Coronary artery (tissue), 2 donors: ENCODE measurements at regions not wholly inside any gene's neighbourhood (a gene's known extent, or its start where the extent isn't known, plus 50 kb on each side); places are given as distances from the start of the nearest gene placed in this dataset.

Experiments
- DNase-seq: peaks from one replicate; pipeline ENCODE4 v3.0.0-alpha.2; 2017; ENCODE audit warnings: low spot score
- H3K27ac ChIP-seq, 2 donors: fragments of 200-600 bp; sonication (generic); one replicate each; pipeline ENCODE4 v1.5.1; 2016 to 2019
- H3K4me3 ChIP-seq: fragments of 200-600 bp; sonication (generic); 2 replicates; pipeline ENCODE4 v1.5.1; 2016; ENCODE audit warnings: mild to moderate bottlenecking, moderate library complexity
- CTCF ChIP-seq: fragments of 200-600 bp; sonication (generic); IDR thresholded peaks from one replicate; pipeline ENCODE4 v1.5.1; 2019; ENCODE audit warnings: antibody characterized with exemption

DNA sequence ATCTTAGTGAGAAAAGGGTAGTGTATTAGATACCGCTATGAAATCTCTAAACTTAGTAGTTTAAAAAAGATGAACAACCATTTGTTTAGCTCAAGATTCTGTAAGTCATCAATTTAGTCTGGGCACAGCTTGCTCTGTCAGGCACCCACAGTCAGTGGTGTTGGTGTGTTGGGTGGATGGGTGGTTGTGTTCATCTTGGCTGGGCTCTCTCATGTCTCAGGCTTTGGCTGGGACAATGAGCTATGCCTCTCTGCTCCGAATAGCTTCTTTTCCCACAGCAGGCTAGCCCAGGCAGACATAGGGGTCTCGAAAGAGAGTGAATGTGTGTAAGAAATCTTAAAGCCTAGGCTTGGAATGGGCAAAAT, 127.0 kb upstream of the GATB start:
- TF ChIP-seq CTCF: no peak
- Histone ChIP-seq H3K4me3 (no peak overlapping the region), H3K27ac (peak overlapping the region in 1 of 2 donors; percentile 7)
- no peak for DNase-seq

DNA sequence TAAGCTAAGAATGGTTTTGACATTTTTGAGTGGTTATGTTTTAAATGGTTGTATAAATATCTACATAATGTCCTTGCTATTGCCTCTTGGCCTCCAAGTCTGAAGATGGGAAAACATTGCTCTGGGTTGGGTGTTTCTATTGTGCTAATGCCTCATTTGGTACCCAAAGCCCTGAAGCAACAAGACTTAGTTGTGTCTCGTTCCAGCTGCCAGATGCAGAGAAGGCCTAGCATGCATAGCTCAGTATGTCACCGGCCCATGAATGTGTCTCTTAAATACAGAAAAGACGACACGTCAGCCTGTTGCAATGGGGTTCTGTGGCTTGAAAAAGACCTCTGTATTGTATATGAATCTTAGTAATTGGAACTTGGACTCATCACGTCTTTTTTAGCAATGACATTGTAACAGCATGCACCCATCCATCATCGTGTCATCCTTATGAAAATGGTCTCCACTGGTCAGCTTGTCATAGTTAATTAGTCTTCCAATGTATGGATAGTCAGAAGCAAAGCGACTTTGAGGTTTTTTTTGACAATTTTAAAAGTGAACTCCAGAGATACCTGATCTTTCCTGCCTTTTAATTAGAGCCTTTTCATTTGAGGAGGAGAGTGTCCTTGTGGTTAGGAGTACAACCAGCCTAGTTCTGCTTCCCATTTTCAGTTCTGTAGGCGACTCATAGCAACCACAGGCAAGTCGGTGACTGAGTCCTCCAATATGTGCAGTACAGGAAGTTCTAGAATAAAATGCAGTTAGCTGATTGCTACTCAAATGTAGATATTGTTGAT, 126.4 kb upstream of the GATB start:
- H3K27ac ChIP-seq: no peak overlapping the region
- H3K4me3 ChIP-seq: no peak overlapping the region
- TF ChIP-seq CTCF: no peak
- no peak for DNase-seq

DNA sequence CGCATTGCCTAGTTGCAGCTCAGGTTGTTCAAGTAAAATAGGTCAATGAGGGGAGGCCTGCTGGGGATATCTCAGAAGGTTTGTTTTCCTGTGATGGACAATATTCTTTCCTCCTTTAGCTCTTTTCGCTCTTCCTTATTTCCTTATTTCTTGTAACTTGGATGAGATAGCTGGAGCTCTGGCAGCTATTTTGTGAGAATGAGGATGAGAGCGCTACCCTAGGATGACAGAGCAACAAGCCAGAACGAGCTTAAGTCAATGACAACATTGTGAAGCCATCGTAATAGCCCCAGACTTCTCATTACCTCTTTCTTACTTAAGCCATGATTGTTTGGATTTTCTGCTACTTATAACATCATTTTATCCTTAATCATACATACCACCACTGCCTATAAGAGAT, 124.3 kb upstream of the GATB start:
- no peak for TF ChIP-seq CTCF
- Histone ChIP-seq H3K4me3 (no peak overlapping the region), H3K27ac (no peak overlapping the region)
- DNase-seq: no peak

DNA sequence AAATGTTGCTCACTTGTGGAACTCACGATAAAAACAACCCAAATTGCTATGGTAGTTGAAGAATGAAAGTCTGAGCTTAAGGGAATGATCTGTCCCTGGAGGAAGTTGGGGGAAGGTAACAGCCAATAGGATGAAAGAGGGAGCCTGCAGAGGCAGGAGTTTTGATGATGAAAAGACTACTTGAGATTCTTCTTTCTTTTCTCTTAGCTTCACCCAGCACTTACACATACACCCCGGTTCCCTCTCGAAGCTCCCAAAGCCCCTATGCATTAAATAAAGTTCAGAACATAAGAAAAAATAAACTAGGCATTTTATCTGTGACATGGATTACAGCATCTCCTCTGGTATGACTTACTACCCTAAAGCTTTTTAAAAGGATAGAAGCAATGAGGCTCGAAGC, 122.9 kb upstream of the GATB start:
- Histone ChIP-seq H3K4me3 (no peak overlapping the region), H3K27ac (no peak overlapping the region)
- no peak for DNase-seq
- TF ChIP-seq CTCF: no peak

DNA sequence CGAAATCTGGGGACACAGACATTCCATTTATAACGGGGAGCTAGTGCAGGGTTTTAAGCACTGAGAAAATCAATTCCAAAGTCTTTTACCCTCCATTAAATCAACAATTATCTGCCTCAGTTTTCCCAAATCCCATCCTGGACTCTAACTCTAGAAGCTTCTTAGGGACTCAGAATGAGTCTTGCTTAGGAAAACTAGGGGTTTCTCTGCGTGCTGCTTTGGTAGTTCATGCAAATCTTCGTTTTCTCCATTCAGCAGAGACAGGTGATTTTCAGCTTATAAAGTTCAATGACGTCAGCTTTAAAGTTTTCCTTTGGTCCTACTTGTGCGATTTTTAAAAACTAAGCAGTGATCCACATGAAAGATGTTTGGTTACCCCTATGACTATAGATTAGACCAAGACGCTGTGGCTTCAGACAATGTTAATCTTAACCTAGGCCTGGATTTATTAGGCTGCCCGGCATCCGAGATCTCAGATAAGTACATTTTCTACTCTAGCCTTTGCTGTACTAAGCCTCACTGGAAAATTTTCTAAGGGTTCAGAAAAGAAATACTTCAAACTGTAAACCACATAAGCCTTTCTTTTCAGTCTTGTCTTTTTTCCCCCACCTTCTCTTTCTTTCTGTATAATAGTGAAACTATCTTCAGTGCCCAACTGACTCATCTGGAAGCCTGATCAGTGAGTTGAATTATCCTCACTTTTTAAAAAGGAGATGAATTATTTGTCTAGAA, 121.4 kb upstream of the GATB start:
- TF ChIP-seq CTCF: no peak
- Histone ChIP-seq H3K4me3 (no peak overlapping the region), H3K27ac (no peak overlapping the region)
- DNase-seq: no peak

DNA sequence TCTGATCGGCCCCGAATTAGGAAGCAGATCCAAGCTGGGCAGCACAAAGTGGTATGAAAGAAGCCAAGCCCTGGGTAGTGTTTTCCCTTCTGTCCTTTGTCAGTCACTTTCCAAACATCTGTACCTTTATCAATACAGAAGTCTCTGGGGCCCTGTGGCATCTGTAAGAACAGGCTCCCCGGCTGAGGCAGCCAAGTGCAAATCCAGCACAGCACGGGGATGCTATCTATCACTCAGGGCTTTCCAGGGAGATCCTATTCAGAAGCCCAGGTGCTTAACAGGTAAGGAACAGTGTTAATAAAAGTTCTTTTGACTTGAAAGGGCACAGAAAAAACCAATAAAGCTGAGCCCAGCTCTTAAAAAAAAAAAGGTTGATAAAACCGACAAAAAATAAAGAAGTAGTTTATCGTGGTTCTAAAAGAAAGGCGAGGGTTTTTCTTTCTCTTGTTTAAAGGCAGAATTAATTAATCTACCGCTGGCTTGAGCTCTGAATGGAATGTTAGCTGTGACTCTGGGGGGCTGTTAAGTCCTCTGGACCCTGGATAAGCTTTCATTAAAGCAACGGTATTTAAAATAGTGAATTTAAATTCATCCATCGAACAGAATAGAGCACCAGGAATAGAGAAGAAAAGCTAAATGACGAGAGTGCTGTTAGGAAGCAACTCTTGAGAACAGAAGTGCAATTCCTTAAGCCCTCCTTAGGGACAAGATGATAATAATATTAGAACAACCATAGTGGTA, 119.1 kb upstream of the GATB start:
- Histone ChIP-seq H3K4me3 (no peak overlapping the region), H3K27ac (no peak overlapping the region)
- no peak for TF ChIP-seq CTCF
- no peak for DNase-seq
